ENCODE measurements at regions not wholly inside any gene's neighbourhood (a gene's known extent, or its start where the extent isn't known, plus 50 kb on each side); places are given as distances from the start of the nearest gene placed in this dataset.

DNA sequence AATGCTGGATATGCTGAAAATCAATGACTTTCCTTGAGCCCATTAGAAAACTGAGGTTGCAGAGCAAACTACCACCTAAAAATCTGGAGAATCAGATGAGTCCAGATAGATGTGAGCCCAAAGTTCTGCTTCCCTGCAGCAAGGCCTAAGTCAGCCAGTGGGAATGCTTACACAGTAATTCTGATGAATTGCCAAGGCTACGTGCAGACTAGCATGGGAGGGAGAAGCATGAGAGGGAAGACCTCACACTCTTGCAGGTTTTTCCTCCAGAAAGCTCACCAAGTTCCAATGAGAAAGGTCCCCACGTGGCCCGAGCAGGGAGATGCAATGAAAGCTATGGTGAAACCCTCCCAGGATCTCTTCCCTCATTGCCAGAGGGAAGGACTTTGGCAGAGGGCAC lies 104.8 kb upstream of the SIRPA start:
- no peak overlapping the region for H3K4me3 ChIP-seq
- DNase-seq: no peak
- TF ChIP-seq, protein P1, sequence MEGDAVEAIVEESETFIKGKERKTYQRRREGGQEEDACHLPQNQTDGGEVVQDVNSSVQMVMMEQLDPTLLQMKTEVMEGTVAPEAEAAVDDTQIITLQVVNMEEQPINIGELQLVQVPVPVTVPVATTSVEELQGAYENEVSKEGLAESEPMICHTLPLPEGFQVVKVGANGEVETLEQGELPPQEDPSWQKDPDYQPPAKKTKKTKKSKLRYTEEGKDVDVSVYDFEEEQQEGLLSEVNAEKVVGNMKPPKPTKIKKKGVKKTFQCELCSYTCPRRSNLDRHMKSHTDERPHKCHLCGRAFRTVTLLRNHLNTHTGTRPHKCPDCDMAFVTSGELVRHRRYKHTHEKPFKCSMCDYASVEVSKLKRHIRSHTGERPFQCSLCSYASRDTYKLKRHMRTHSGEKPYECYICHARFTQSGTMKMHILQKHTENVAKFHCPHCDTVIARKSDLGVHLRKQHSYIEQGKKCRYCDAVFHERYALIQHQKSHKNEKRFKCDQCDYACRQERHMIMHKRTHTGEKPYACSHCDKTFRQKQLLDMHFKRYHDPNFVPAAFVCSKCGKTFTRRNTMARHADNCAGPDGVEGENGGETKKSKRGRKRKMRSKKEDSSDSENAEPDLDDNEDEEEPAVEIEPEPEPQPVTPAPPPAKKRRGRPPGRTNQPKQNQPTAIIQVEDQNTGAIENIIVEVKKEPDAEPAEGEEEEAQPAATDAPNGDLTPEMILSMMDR (IDR thresholded peaks at IDR 0.05): no peak
- TF ChIP-seq POLR2A (IDR thresholded peaks at IDR 0.05): no peak
- peaks cover 0 to 49% (median 0%) of the 10 kb centered on the region in 4 donors for H3K27me3 ChIP-seq
- H3K36me3 ChIP-seq: no peaks in the 10 kb centered on the region
- intact Hi-C loops (cut with DNase I): no loop called here
- 41 to 53% methylated on average over 3 of the region's 3 CpGs for WGBS, 2 donors
- no peak overlapping the region for H3K27ac ChIP-seq
- H3K4me1 ChIP-seq: no peaks in the 10 kb centered on the region
- H3K9me3 ChIP-seq: no peaks in the 10 kb centered on the region

GRCh38 chr20:1788044-1788443 lies 107.2 kb upstream of the SIRPA start:
- H3K36me3 ChIP-seq: no peaks in the 10 kb centered on the region
- intact Hi-C loops (cut with DNase I): no loop called here
- H3K27me3 ChIP-seq: peaks cover 0 to 63% (median 0%) of the 10 kb centered on the region in 4 donors
- TF ChIP-seq POLR2A (IDR thresholded peaks at IDR 0.05): no peak
- TF ChIP-seq, protein P1 (IDR thresholded peaks at IDR 0.05): no peak
- H3K4me3 ChIP-seq: no peak overlapping the region
- H3K27ac ChIP-seq: no peak overlapping the region
- DNase-seq: no peak
- 69 to 71% methylated on average over 4 of the region's 4 CpGs for WGBS, 2 donors
- no peaks in the 10 kb centered on the region for H3K4me1 ChIP-seq
- H3K9me3 ChIP-seq: no peaks in the 10 kb centered on the region

DNA sequence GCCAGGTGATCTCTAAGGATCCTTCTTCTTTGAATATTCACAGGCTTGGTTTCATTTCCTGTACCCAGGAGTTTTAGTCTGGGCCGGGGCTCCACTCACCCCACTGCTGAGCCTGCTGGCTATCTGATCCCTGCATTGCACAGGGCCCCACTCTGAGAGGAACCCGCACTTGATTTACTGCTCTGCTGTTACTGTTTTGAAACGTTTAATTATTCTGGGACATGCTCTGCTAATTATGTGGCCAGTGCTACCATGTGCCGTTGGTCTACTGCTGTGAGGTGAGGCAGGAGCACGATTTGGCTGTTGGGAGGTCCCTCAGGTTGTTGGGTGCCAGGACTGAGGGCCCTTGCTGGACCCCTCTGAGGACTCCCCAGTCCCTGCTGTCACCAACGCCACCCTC lies 108.7 kb upstream of the SIRPA start:
- no peaks in the 10 kb centered on the region for H3K9me3 ChIP-seq
- H3K4me3 ChIP-seq: no peak overlapping the region
- H3K4me1 ChIP-seq: no peaks in the 10 kb centered on the region
- intact Hi-C loops (cut with DNase I): no loop called here
- TF ChIP-seq, protein P1 (IDR thresholded peaks at IDR 0.05): no peak
- TF ChIP-seq POLR2A (IDR thresholded peaks at IDR 0.05): no peak
- WGBS, 2 donors: 49 to 53% methylated on average over 6 of the region's 6 CpGs
- DNase-seq: no peak
- peaks cover 0 to 63% (median 0%) of the 10 kb centered on the region in 4 donors for H3K27me3 ChIP-seq
- H3K36me3 ChIP-seq: no peaks in the 10 kb centered on the region
- no peak overlapping the region for H3K27ac ChIP-seq

DNA sequence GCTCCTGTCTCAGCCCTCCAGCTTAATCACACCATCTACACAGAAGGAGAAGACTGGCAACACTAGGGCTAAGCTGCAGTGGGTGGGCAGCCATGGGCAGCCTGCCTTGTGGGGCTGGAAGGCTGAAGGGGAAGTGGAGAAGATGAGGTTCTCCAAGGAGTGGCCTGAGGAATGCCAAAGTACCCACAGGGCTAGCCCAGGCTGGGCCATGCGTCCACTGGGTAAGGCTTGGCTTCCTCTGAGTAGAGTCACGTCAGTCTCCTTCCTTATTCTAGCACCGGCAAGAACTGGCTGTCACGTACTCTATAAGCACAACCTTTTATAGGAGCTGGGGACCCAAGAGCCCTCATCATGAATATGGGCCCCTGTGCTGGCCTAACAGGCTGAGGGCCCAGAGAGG lies 110.6 kb upstream of the SIRPA start:
- Histone ChIP-seq H3K4me3 (no peak overlapping the region), H3K9me3 (no peaks in the 10 kb centered on the region), H3K36me3 (no peaks in the 10 kb centered on the region), H3K27me3 (peaks cover 0 to 69% (median 0%) of the 10 kb centered on the region in 4 donors), H3K27ac (no peak overlapping the region), H3K4me1 (no peaks in the 10 kb centered on the region)
- intact Hi-C loops (cut with DNase I): no loop called here
- TF ChIP-seq, protein P1 (IDR thresholded peaks at IDR 0.05): no peak
- no peak for TF ChIP-seq POLR2A (IDR thresholded peaks at IDR 0.05)
- 71 to 73% methylated on average over 2 to 4 of the region's 4 CpGs for WGBS, 2 donors
- DNase-seq: no peak

- 70 to 71% methylated on average over 3 to 4 of the region's 4 CpGs for WGBS, 2 donors
- Histone ChIP-seq H3K27ac (no peak overlapping the region), H3K36me3 (no peaks in the 10 kb centered on the region), H3K27me3 (peaks cover 0 to 63% (median 0%) of the 10 kb centered on the region in 4 donors), H3K9me3 (no peaks in the 10 kb centered on the region), H3K4me3 (no peak overlapping the region), H3K4me1 (no peaks in the 10 kb centered on the region)
- no peak for TF ChIP-seq POLR2A (IDR thresholded peaks at IDR 0.05)
- intact Hi-C loops (cut with DNase I): no loop called here
- no peak for DNase-seq
Observed at GRCh38 chr20:1783245-1783644, 112.0 kb upstream of the SIRPA start.

DNA sequence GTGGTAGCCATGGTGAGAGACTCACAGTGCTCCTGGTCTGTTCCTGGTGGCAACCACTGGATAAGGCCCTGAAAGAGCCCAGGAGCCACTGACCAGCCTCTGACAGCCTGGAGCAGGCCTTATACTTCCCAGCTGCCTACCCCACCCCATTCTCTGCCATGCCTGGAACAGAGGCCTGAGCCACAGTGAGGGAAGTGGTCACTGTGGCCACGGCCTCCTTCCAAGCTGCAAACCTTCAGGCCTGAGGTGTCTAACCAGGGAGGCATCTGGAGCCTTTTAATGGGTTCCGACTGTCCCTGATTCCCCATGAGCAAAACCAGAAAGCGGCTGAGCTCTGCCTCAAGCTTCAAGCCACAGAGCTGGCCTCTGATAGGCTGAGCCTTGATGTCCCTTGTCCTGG lies 113.0 kb upstream of the SIRPA start:
- DNase-seq: no peak
- Histone ChIP-seq H3K36me3 (no peaks in the 10 kb centered on the region), H3K27me3 (peaks cover 0 to 56% (median 0%) of the 10 kb centered on the region in 4 donors), H3K4me3 (no peak overlapping the region), H3K27ac (no peak overlapping the region), H3K4me1 (peaks cover 0 to 5% (median under 1%) of the 10 kb centered on the region in 3 donors), H3K9me3 (no peaks in the 10 kb centered on the region)
- intact Hi-C loops (cut with DNase I): no loop called here
- TF ChIP-seq, protein P1 (IDR thresholded peaks at IDR 0.05): no peak
- TF ChIP-seq POLR2A (IDR thresholded peaks at IDR 0.05): no peak
- WGBS, 2 donors: 50 to 100% methylated on average over 1 of the region's 3 CpGs

All from esophagus squamous epithelium (tissue), 5 donors.